ENCODE measurements at regions not wholly inside any gene's neighbourhood (a gene's known extent, or its start where the extent isn't known, plus 50 kb on each side); places are given as distances from the start of the nearest gene placed in this dataset.

DNA sequence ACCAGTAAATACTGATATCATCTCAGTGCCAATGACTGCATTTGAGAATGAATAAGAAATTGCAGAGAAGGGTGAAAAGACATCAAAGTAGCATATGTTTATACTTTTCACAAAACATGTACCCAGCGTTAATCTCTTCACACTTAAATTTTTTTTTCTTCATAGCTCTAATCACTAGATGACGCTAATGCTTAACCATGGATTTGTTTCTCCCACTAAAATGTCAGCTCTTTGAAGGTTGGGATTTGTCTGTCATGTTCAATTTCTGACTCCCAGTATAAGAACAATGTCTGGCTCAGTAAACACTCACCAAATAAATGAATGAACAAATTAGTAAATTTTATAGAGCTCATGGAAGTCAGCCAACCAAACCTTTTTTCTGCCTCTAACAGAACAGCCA lies 78.3 kb upstream of the LMCD1 start:
- intact Hi-C loops (cut with micrococcal nuclease) (loop anchor here (1.0 kb wide), 1 partner anchor 200 kb away; no protein-coding TSS in a partner anchor), dilution Hi-C loops (cut with MboI; ENCODE audit: extremely low pct_ligation_motif_present, low sequenced_read_pairs) (no loop called here)
- Histone ChIP-seq H3K4me2 (ENCODE audit: insufficient read depth, low read length) (no peak overlapping the region), H2AFZ (ENCODE audit: low read depth, low read length) (no peak overlapping the region), H3K36me3 (ENCODE audit: control insufficient read depth in 2 of 2, extremely low read depth in 1 of 2, insufficient read depth in 2 of 2, low read length in 2 of 2) (no peaks in the 10 kb centered on the region), H3K9me1 (replicated peaks; ENCODE audit: control insufficient read depth, extremely low read depth, insufficient read depth, low read length) (no peaks in the 10 kb centered on the region), H3K9me3 (replicated peaks; ENCODE audit: control insufficient read depth, insufficient read depth, low read length) (no peaks in the 10 kb centered on the region), H3K27ac (ENCODE audit: insufficient read depth, low read depth, low read length) (no peak overlapping the region), H3K4me1 (ENCODE audit: control insufficient read depth, extremely low read depth, insufficient read depth, low read length) (no peaks in the 10 kb centered on the region), H3K79me2 (ENCODE audit: control insufficient read depth, insufficient read depth, low read length) (no peaks in the 10 kb centered on the region), H3K9ac (replicated peaks; ENCODE audit: extremely low read depth, insufficient read depth, low read length) (no peak overlapping the region), H4K20me1 (replicated peaks; ENCODE audit: control insufficient read depth, extremely low read depth, insufficient read depth, low read length) (no peaks in the 10 kb centered on the region), H3K4me3 (replicated peaks in 1 of 3; ENCODE audit: insufficient read depth in 1 of 3, low read depth in 1 of 3, low read length in 3 of 3) (no peak overlapping the region), H3K27me3 (ENCODE audit: control insufficient read depth in 2 of 2, insufficient read depth in 2 of 2, low read length in 2 of 2) (no peaks in the 10 kb centered on the region)
- CTCF ChIA-PET = interaction anchor here (0.8 to 1.9 kb wide), 6 partner anchors 9 to 240 kb away, joined by 3 to 7 read pairs (median 4); no protein-coding TSS in a partner anchor
- no TSS peak for BruUV-seq (replicated peaks)
- no peak for FAIRE-seq
- no peak for TF ChIP-seq FOS (IDR thresholded peaks at IDR 0.05; ENCODE audit: borderline replicate concordance, insufficient read depth, low read length)
- POLR2A ChIA-PET = no interaction called here
- DNase-seq (ENCODE audit: low read depth, low spot score) = no peak

DNA sequence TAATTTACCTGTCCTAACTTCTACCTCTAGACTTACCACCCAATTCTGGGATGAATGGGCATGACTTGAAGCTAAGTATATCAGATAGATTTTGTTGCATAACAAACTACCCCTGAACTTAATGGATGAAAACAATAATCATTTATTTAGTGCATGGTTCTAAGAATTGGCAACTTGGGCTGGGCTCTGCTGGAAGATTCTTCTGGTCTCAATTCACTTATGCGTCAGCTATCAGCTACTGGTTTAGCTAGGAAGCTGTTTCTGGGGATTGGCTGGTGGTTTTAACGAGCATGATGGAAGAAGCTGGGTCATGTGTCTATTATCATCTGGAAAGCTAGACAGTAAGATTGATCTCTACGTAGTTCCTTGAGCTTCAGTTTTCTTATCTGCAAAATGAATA lies 77.3 kb upstream of the LMCD1 start:
- dilution Hi-C loops (cut with MboI; ENCODE audit: extremely low pct_ligation_motif_present, low sequenced_read_pairs) (no loop called here), intact Hi-C loops (cut with micrococcal nuclease) (no loop called here)
- Histone ChIP-seq H3K4me1 (ENCODE audit: control insufficient read depth, extremely low read depth, insufficient read depth, low read length) (no peaks in the 10 kb centered on the region), H3K9me1 (replicated peaks; ENCODE audit: control insufficient read depth, extremely low read depth, insufficient read depth, low read length) (no peaks in the 10 kb centered on the region), H3K9me3 (replicated peaks; ENCODE audit: control insufficient read depth, insufficient read depth, low read length) (no peaks in the 10 kb centered on the region), H3K36me3 (ENCODE audit: control insufficient read depth in 2 of 2, extremely low read depth in 1 of 2, insufficient read depth in 2 of 2, low read length in 2 of 2) (no peaks in the 10 kb centered on the region), H2AFZ (ENCODE audit: low read depth, low read length) (no peak overlapping the region), H3K4me3 (replicated peaks in 1 of 3; ENCODE audit: insufficient read depth in 1 of 3, low read depth in 1 of 3, low read length in 3 of 3) (no peak overlapping the region), H3K9ac (replicated peaks; ENCODE audit: extremely low read depth, insufficient read depth, low read length) (no peak overlapping the region), H4K20me1 (replicated peaks; ENCODE audit: control insufficient read depth, extremely low read depth, insufficient read depth, low read length) (no peaks in the 10 kb centered on the region), H3K4me2 (ENCODE audit: insufficient read depth, low read length) (no peak overlapping the region), H3K79me2 (ENCODE audit: control insufficient read depth, insufficient read depth, low read length) (no peaks in the 10 kb centered on the region), H3K27me3 (ENCODE audit: control insufficient read depth in 2 of 2, insufficient read depth in 2 of 2, low read length in 2 of 2) (no peaks in the 10 kb centered on the region), H3K27ac (ENCODE audit: insufficient read depth, low read depth, low read length) (no peak overlapping the region)
- DNase-seq (ENCODE audit: low read depth, low spot score) = no peak
- POLR2A ChIA-PET = no interaction called here
- BruUV-seq (replicated peaks) = no TSS peak
- TF ChIP-seq POLR2A (IDR thresholded peaks at IDR 0.05; ENCODE audit: low read depth, low read length) (no peak), GATA2 (IDR thresholded peaks at IDR 0.05; ENCODE audit: insufficient read depth, insufficient read length, low read depth, low read length) (no peak), JUN (IDR thresholded peaks at IDR 0.05; ENCODE audit: borderline replicate concordance, insufficient read depth, insufficient read length, low read depth) (no peak), EZH2 (IDR thresholded peaks at IDR 0.05; ENCODE audit: borderline replicate concordance, low read depth, low read length, severe bottlenecking) (no peak)
- FAIRE-seq = no peak
- CTCF ChIA-PET = interaction anchor here (0.5 to 1.9 kb wide), 5 partner anchors 12 to 1778 kb away, joined by 3 to 7 read pairs (median 4); no protein-coding TSS in a partner anchor

Measured in endothelial cell of umbilical vein (primary cell).